Activated T-helper 9 cell treated with anti-CD3 and anti-CD28 coated beads, Interleukin-2, amount 50 U/mL, for 16 hours (primary cell): ENCODE measurements at regions not wholly inside any gene's neighbourhood (a gene's known extent, or its start where the extent isn't known, plus 50 kb on each side); places are given as distances from the start of the nearest gene placed in this dataset.
"Not testable (repeated sequence)": the region's sequence is repeated elsewhere in the genome, so short reads cannot be mapped to it uniquely, and the experiment has no call there.

Source experiments
- DNase-seq: peaks from one replicate; pipeline ENCODE4 v3.0.0-alpha.2; 2020; ENCODE audit warnings: low read depth

GRCh38 chr17:33696102-33696501 is 403.0 kb upstream of the ASIC2 start:
- DNase-seq = no peak

DNA sequence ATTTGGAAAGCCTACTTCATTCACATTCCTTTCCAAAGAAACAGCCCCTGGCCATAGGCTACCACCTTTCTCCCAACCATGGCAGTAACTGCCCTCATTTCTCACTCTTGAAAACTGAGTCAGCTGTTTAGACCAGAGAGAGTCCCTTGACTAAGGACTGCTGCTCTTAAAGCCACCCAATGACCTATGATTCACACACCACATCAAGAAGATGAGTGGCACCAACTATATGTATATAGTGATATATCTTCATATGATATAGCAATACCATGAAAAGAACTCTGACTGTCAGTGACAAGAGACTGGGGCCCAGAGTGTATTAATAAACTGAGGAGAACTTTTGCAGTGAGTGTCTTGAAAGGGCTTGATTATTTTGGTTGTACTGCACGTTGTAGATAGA is 404.5 kb upstream of the ASIC2 start:
- DNase-seq = no peak

GRCh38 chr17:33701910-33702309 is 408.8 kb upstream of the ASIC2 start:
- DNase-seq = no peak

DNA sequence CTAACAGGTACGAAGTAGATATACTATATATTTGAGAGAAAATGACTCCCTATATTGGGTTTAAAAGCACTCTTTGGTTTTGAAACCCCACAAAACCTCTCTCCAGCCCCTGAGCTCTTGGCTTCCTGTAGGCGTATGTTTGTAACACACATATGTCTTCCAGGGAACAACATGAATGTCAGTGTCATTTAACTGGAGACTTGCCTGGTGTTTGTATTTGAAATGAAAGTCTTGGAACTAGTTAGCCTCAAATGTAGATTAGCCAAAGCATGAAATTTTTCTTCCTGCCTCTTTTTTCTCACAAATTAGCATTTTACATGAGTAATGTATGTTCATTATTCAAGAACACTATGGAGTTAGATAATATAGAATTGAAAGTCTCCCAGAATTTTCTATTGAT is 411.8 kb upstream of the ASIC2 start:
- DNase-seq = no peak

DNA sequence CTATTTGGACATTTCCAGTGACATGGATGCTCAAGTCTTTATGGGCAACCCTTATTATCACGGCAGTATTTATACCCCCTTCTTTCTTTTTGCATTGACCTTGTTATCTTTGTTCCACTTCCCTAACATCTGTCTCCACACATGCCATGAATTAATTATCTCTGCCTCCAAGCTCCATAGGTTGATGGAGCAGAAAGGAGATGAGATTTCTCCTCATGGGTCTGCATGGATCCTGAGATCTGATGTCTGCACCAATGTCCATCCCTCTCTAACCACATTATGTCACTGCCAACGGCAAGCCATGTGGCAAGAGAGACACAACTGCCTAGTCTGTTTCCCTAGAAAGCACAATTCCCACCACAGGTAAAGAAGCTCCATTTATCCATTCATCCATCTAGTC is 416.8 kb upstream of the ASIC2 start:
- DNase-seq = no peak

DNA sequence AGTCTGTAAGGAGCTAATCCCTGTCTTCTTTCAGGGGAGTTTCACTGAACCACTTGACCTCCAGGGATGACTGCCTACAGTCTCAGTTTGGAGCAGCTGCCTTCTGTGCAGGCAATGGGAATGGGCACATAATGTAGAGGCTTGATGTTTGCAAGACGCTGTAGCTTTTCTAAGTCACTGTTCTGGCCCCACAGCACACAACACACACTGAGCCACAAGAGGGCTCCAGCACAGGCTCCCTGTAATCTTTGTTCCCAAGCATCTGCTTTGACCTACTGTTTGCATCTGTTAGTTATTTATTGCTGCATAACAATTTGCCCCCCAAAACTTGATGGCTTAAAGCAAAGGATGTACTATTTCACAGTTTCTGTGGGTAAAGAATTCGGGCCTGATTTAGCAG is 419.0 kb upstream of the ASIC2 start:
- DNase-seq = no peak

- DNase-seq = no peak
Measured at GRCh38 chr17:33716957-33717356, 423.9 kb upstream of the ASIC2 start.

- not testable (repeated sequence) for DNase-seq
Measured at GRCh38 chr17:33723736-33724135, 430.6 kb upstream of the ASIC2 start.

DNA sequence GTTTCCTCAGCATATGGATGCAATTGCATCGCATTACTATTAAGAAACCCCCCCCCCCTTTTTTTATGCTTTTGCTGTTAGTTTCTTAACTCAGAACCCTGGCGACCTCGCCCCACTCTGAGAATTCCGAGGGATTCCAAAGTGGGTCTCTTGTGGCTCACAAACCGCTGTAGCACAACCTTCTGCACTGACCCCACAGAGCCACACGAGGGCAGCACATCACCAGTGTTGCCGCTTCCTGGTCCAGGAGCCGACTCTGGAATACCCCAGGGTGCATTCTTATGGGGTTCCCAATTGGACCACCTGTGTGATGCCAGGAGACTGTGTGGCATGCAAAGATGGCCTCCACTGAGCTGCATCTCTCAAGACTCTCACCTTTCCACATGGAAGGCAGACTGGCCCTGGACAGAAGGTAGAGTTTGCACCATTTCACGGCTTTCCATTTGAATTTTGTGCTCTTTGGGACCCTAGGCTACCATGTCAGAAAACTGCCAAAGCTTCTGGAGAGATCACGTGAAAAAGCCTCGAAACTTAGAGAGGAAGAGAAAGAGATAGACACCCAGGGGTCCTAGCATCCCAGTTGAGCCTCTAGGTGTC is 432.7 kb upstream of the ASIC2 start:
- DNase-seq = no peak

- DNase-seq = no peak
Measured at GRCh38 chr17:33730131-33730530, 437.0 kb upstream of the ASIC2 start.

GRCh38 chr17:33732116-33732515 is 439.0 kb upstream of the ASIC2 start:
- no peak for DNase-seq

GRCh38 chr17:33739714-33740113 is 446.6 kb upstream of the ASIC2 start:
- no peak for DNase-seq

DNA sequence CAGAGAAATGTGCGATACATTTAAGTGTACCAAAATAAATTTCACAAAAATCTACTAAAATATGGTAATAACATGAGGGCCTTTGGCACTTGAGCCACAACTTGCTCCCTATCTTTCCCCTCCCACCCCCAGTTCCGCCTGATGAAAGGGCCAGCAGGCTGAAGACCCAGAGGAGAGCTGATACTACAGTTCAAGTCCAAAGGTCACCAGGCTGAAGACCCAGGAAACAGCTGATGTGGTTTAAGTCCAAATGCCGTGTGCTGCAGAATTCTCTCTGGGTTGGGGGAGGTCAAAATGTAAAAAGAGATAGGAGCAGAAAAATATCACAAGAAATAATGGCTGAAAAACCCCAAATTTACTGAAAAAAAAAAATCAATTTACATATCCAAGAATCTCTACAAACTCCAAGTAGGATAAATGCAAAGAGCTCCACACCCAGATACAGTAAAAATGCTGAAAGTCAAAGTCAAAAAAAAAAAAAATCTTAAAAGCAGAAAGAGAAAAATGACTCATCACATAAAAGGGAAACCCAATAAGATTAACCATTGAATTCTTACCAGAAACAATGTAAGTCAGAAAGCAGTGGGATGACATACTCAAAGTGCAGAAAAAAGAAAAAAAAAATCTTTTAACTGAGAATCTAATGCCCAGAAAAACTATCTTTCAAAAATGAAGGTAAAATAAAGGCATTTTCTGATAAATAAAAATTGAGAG is 452.1 kb upstream of the ASIC2 start:
- DNase-seq = no peak

- no peak for DNase-seq
Measured at GRCh38 chr17:33749171-33749570, 456.1 kb upstream of the ASIC2 start.

DNA sequence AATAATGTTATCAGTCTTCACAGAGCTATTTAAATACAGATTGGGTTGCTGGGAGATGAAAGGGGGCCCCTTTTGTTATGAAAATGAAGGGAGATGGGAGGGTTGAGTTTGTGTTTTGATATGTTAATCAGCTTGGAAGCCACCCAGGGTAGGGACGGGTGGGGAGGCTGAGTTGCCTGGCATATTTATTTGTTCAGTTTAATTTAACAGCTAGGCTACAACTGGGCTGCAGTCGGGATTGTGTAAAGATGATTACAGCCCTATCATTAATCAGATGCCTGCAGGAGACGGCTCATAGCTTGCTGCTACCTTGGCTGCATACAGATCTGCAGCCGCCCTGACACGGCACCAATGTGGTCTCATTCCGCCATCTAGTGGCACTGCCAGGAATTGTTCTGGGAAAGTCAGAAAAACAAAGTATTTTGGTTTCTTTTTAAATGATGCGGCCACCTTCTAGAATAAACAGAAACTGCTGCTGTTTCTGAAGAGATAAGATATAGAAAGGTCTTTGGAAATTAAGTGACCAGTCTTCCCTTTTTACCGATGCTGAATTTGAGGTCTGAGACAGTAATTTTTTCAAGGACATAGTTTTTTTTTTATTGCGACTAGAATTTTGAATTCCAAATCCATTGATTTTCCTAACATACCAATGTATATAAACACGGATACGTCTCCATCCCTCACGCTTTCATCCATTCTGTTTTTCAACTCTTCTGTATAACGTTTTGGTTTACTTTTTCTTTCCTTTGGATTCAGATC is 458.0 kb upstream of the ASIC2 start:
- DNase-seq = peak; percentile 24

GRCh38 chr17:33751702-33752065 is 458.6 kb upstream of the ASIC2 start:
- DNase-seq = no peak

- DNase-seq = no peak
Measured at GRCh38 chr17:33753452-33753851, 460.4 kb upstream of the ASIC2 start.

- no peak for DNase-seq
Measured at GRCh38 chr17:33756021-33756420, 462.9 kb upstream of the ASIC2 start.

- DNase-seq = no peak
Measured at GRCh38 chr17:33765871-33766270, 472.8 kb upstream of the ASIC2 start.

DNA sequence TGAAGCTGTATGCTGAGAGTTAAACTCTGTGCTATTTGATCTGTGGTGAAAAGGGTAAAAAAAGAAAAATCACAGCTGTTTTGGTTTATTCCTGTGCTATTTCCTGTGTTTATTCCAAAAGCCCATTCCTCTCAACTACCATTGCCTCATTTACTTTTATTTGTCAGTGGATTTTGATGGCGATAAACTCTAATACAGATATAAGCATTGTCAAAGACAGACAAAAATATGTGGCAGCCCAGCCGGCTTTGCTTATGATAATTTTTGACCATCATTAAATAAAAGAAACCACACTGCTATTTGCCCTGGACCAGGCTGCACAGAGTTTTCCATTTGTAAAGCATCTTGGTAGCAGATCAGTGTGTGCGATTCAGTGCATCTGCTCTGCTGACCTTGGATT is 473.6 kb upstream of the ASIC2 start:
- DNase-seq = no peak

- no peak for DNase-seq
Measured at GRCh38 chr17:33769066-33769465, 476.0 kb upstream of the ASIC2 start.

GRCh38 chr17:33776304-33776703 is 478.8 kb upstream of the CCL2 start:
- DNase-seq = no peak

GRCh38 chr17:33776903-33777302 is 478.2 kb upstream of the CCL2 start:
- DNase-seq = no peak
